Panc1 (cell line): ENCODE measurements at regions not wholly inside any gene's neighbourhood (a gene's known extent, or its start where the extent isn't known, plus 50 kb on each side); places are given as distances from the start of the nearest gene placed in this dataset.

Experiments
- CTCF ChIP-seq: fragments of 450-650 bp; IDR thresholded peaks from 2 replicates; pipeline ENCODE4 v1.5.1; 2017; ENCODE audit warnings: mild to moderate bottlenecking
- POLR2AphosphoS5 ChIP-seq: IDR thresholded peaks from 2 replicates; pipeline ENCODE4 v1.6.1; 2012; ENCODE audit warnings: mild to moderate bottlenecking, low read depth, low read length, moderate library complexity
- SIN3A ChIP-seq: IDR thresholded peaks from 2 replicates; pipeline ENCODE4 v1.6.1; 2012; ENCODE audit warnings: low read depth, mild to moderate bottlenecking, low read length, moderate library complexity, borderline replicate concordance; ENCODE audit not compliant: insufficient read depth
- TCF7L2 ChIP-seq: IDR thresholded peaks from 2 replicates; pipeline ENCODE4 v1.6.1; 2011; ENCODE audit warnings: mild to moderate bottlenecking, low read depth, low read length, inconsistent platforms

GRCh38 chr3:26078539-26078938 is 288.6 kb downstream of the OXSM start:
- TF ChIP-seq CTCF (no peak), POLR2AphosphoS5 (no peak), SIN3A (no peak), TCF7L2 (no peak)
